AG10803 (cell line): ENCODE measurements at regions not wholly inside any gene's neighbourhood (a gene's known extent, or its start where the extent isn't known, plus 50 kb on each side); places are given as distances from the start of the nearest gene placed in this dataset.

Experiments
- DNase-seq: peaks from one replicate; pipeline ENCODE4 v3.0.0; 2010; ENCODE audit warnings: low read depth
- H3K4me3 ChIP-seq: 2 replicates; pipeline ENCODE4 v1.5.1; 2011; ENCODE audit warnings: mild to moderate bottlenecking, low read length, control low read depth
- CTCF ChIP-seq: conservative IDR thresholded peaks from 2 replicates; pipeline ENCODE4 v1.5.1; 2011; ENCODE audit warnings: mild to moderate bottlenecking, low read length, control low read depth, inconsistent platforms

GRCh38 chr4:59222221-59222620 is 1977.9 kb upstream of the ADGRL3 start:
- no peak for DNase-seq
- no peak for TF ChIP-seq CTCF
- H3K4me3 ChIP-seq, result no peak overlapping the region

- no peak overlapping the region for H3K4me3 ChIP-seq
- DNase-seq, result no peak
- no peak for TF ChIP-seq CTCF
Observed at GRCh38 chr4:59223292-59223941, 1976.7 kb upstream of the ADGRL3 start.

GRCh38 chr4:59238212-59238611 is 1961.9 kb upstream of the ADGRL3 start:
- TF ChIP-seq CTCF, result no peak
- H3K4me3 ChIP-seq, result no peak overlapping the region
- DNase-seq, result no peak

GRCh38 chr4:59240011-59240410 is 1960.1 kb upstream of the ADGRL3 start:
- DNase-seq, result no peak
- TF ChIP-seq CTCF, result no peak
- H3K4me3 ChIP-seq, result no peak overlapping the region

- no peak overlapping the region for H3K4me3 ChIP-seq
- TF ChIP-seq CTCF, result no peak
- no peak for DNase-seq
Observed at GRCh38 chr4:59243038-59243437, 1957.1 kb upstream of the ADGRL3 start.

- no peak overlapping the region for H3K4me3 ChIP-seq
- no peak for TF ChIP-seq CTCF
- no peak for DNase-seq
Observed at GRCh38 chr4:59247032-59247431, 1953.1 kb upstream of the ADGRL3 start.

- no peak overlapping the region for H3K4me3 ChIP-seq
- no peak for TF ChIP-seq CTCF
- DNase-seq, result no peak
Observed at GRCh38 chr4:59248313-59248712, 1951.8 kb upstream of the ADGRL3 start.
